Mesendoderm (in vitro differentiated cells): ENCODE measurements at regions not wholly inside any gene's neighbourhood (a gene's known extent, or its start where the extent isn't known, plus 50 kb on each side); places are given as distances from the start of the nearest gene placed in this dataset.

Source experiments
- DNase-seq: peaks from one replicate; pipeline ENCODE4 v3.0.0; 2013
- H2AK5ac ChIP-seq: 2 replicates; pipeline ENCODE4 v1.6.1; 2013; ENCODE audit warnings: low read length, inconsistent platforms
- H2BK120ac ChIP-seq: 2 replicates; pipeline ENCODE4 v1.6.1; 2013; ENCODE audit warnings: low read depth, mild to moderate bottlenecking, low read length, moderate library complexity, mixed read lengths
- H2BK15ac ChIP-seq: replicated peaks from 2 replicates; pipeline ENCODE4 v1.6.1; 2013; ENCODE audit warnings: low read depth, mild to moderate bottlenecking, moderate library complexity
- H2BK5ac ChIP-seq: 2 replicates; pipeline ENCODE4 v1.6.1; 2013; ENCODE audit warnings: low read length, inconsistent platforms
- H3K18ac ChIP-seq: 2 replicates; pipeline ENCODE4 v1.6.1; 2013; ENCODE audit warnings: mild to moderate bottlenecking, low read length, mixed read lengths
- H3K23ac ChIP-seq: one replicate; pipeline ENCODE4 v1.6.1; 2013; ENCODE audit warnings: low read length
- H3K27ac ChIP-seq: 2 replicates; pipeline ENCODE4 v1.5.1; 2013; ENCODE audit warnings: low read depth, mild to moderate bottlenecking, inconsistent platforms, low read length, moderate library complexity
- H3K27me3 ChIP-seq: 2 replicates; pipeline ENCODE4 v1.6.1; 2013; ENCODE audit warnings: low read length, control low read depth, mild to moderate bottlenecking, inconsistent platforms; ENCODE audit not compliant: insufficient read depth, poor library complexity
- H3K36me3 ChIP-seq: 2 replicates; pipeline ENCODE4 v1.6.1; 2013; ENCODE audit warnings: low read length, inconsistent platforms; ENCODE audit not compliant: control insufficient read depth, insufficient read depth
- H3K4ac ChIP-seq: one replicate; pipeline ENCODE4 v1.6.1; 2013; ENCODE audit warnings: low read depth, mild to moderate bottlenecking, low read length, moderate library complexity
- H3K4me1 ChIP-seq: 2 replicates; pipeline ENCODE4 v1.6.1; 2013; ENCODE audit warnings: low read depth, low read length, inconsistent platforms; ENCODE audit not compliant: control insufficient read depth
- H3K4me2 ChIP-seq: 2 replicates; pipeline ENCODE4 v1.6.1; 2013; ENCODE audit warnings: low read length
- H3K4me3 ChIP-seq: 2 replicates; pipeline ENCODE4 v1.5.1; 2013; ENCODE audit warnings: mild to moderate bottlenecking, low read length
- H3K56ac ChIP-seq: one replicate; pipeline ENCODE4 v1.6.1; 2013; ENCODE audit warnings: low read length
- H3K79me1 ChIP-seq: 2 replicates; pipeline ENCODE4 v1.6.1; 2013; ENCODE audit warnings: low read length, inconsistent platforms
- H3K79me2 ChIP-seq: 2 replicates; pipeline ENCODE4 v1.6.1; 2013; ENCODE audit warnings: mild to moderate bottlenecking, low read length; ENCODE audit not compliant: control insufficient read depth, insufficient read depth
- H3K9ac ChIP-seq: 2 replicates; pipeline ENCODE4 v1.6.1; 2013; ENCODE audit warnings: low read length, inconsistent platforms
- H4K5ac ChIP-seq: one replicate; pipeline ENCODE4 v1.6.1; 2013; ENCODE audit warnings: low read length
- H4K8ac ChIP-seq: one replicate; pipeline ENCODE4 v1.6.1; 2013; ENCODE audit warnings: low read depth, mild to moderate bottlenecking, control low read depth, low read length, moderate library complexity
- WGBS: extraction: QIAGEN DNeasy Blood & Tissue Kit; methylation state at CpG from one replicate; pipeline ENCODE4 v1.1.7; 2013; ENCODE audit warnings: low lambda C conversion rate, missing lambda C conversion rate; ENCODE audit not compliant: insufficient coverage; ENCODE audit errors: extremely low coverage; 5-methylcytosine and 5-hydroxymethylcytosine counted together

- Histone ChIP-seq H3K9ac (no peak overlapping the region), H4K5ac (no peak overlapping the region), H3K79me2 (no peaks in the 10 kb centered on the region), H3K23ac (no peak overlapping the region), H3K4me2 (no peak overlapping the region), H3K18ac (no peak overlapping the region), H2BK15ac (no peak overlapping the region), H3K4me3 (no peak overlapping the region), H3K56ac (no peak overlapping the region), H3K79me1 (no peaks in the 10 kb centered on the region), H3K36me3 (no peaks in the 10 kb centered on the region), H3K27ac (no peak overlapping the region), H4K8ac (no peak overlapping the region), H2AK5ac (no peak overlapping the region), H3K4ac (no peak overlapping the region), H2BK120ac (no peak overlapping the region), H2BK5ac (no peak overlapping the region), H3K27me3 (no peaks in the 10 kb centered on the region), H3K4me1 (no peaks in the 10 kb centered on the region)
- DNase-seq: no peak
- no CpG with 5 or more reads among the region's 2 CpGs for WGBS
Measured at GRCh38 chr3:94869059-94869547, 806.2 kb downstream of the NSUN3 start.

GRCh38 chr3:94873751-94874150 lies 810.9 kb downstream of the NSUN3 start:
- no peaks in the 10 kb centered on the region for H3K79me2 ChIP-seq
- no peak overlapping the region for H3K4me2 ChIP-seq
- H4K5ac ChIP-seq: no peak overlapping the region
- no peaks in the 10 kb centered on the region for H3K4me1 ChIP-seq
- no peaks in the 10 kb centered on the region for H3K79me1 ChIP-seq
- no peak overlapping the region for H3K4ac ChIP-seq
- no peaks in the 10 kb centered on the region for H3K27me3 ChIP-seq
- no peak overlapping the region for H4K8ac ChIP-seq
- H2BK5ac ChIP-seq: no peak overlapping the region
- no peak for DNase-seq
- no peak overlapping the region for H3K9ac ChIP-seq
- no peak overlapping the region for H3K23ac ChIP-seq
- H3K4me3 ChIP-seq: no peak overlapping the region
- no peak overlapping the region for H3K18ac ChIP-seq
- H2BK15ac ChIP-seq: no peak overlapping the region
- WGBS: no CpG with 5 or more reads among the region's 10 CpGs
- H2AK5ac ChIP-seq: no peak overlapping the region
- no peak overlapping the region for H3K56ac ChIP-seq
- no peak overlapping the region for H2BK120ac ChIP-seq
- H3K27ac ChIP-seq: no peak overlapping the region
- H3K36me3 ChIP-seq: no peaks in the 10 kb centered on the region

- Histone ChIP-seq H3K27ac (no peak overlapping the region), H2AK5ac (no peak overlapping the region), H3K56ac (no peak overlapping the region), H3K23ac (no peak overlapping the region), H3K4ac (no peak overlapping the region), H3K4me2 (no peak overlapping the region), H3K4me1 (no peaks in the 10 kb centered on the region), H2BK5ac (no peak overlapping the region), H4K5ac (no peak overlapping the region), H3K27me3 (no peaks in the 10 kb centered on the region), H3K18ac (no peak overlapping the region), H3K79me2 (no peaks in the 10 kb centered on the region), H2BK120ac (no peak overlapping the region), H4K8ac (no peak overlapping the region), H2BK15ac (no peak overlapping the region), H3K36me3 (no peaks in the 10 kb centered on the region), H3K4me3 (no peak overlapping the region), H3K9ac (no peak overlapping the region), H3K79me1 (no peaks in the 10 kb centered on the region)
- DNase-seq: no peak
- WGBS: no CpG with 5 or more reads among the region's 1 CpG
Measured at GRCh38 chr3:94875149-94875548, 812.3 kb downstream of the NSUN3 start.

GRCh38 chr3:94887065-94887464 lies 824.2 kb downstream of the NSUN3 start:
- H3K27me3 ChIP-seq: no peaks in the 10 kb centered on the region
- H3K4me1 ChIP-seq: no peaks in the 10 kb centered on the region
- no peak overlapping the region for H3K56ac ChIP-seq
- H4K8ac ChIP-seq: no peak overlapping the region
- H3K36me3 ChIP-seq: no peaks in the 10 kb centered on the region
- no peak overlapping the region for H2AK5ac ChIP-seq
- H3K79me1 ChIP-seq: no peaks in the 10 kb centered on the region
- no peak overlapping the region for H2BK15ac ChIP-seq
- H2BK5ac ChIP-seq: no peak overlapping the region
- H4K5ac ChIP-seq: no peak overlapping the region
- no peak overlapping the region for H3K4ac ChIP-seq
- no peak overlapping the region for H3K4me2 ChIP-seq
- no peaks in the 10 kb centered on the region for H3K79me2 ChIP-seq
- no CpG with 5 or more reads among the region's 3 CpGs for WGBS
- peak; percentile 67 for DNase-seq
- no peak overlapping the region for H3K4me3 ChIP-seq
- no peak overlapping the region for H3K23ac ChIP-seq
- H3K9ac ChIP-seq: no peak overlapping the region
- H3K27ac ChIP-seq: no peak overlapping the region
- H3K18ac ChIP-seq: no peak overlapping the region
- no peak overlapping the region for H2BK120ac ChIP-seq

- Histone ChIP-seq H3K36me3 (no peaks in the 10 kb centered on the region), H3K4me3 (no peak overlapping the region), H2BK5ac (no peak overlapping the region), H4K8ac (no peak overlapping the region), H3K4me2 (no peak overlapping the region), H3K27ac (no peak overlapping the region), H3K56ac (no peak overlapping the region), H3K4ac (no peak overlapping the region), H2BK120ac (no peak overlapping the region), H3K23ac (no peak overlapping the region), H2AK5ac (no peak overlapping the region), H3K9ac (no peak overlapping the region), H3K27me3 (no peaks in the 10 kb centered on the region), H4K5ac (no peak overlapping the region), H3K79me1 (no peaks in the 10 kb centered on the region), H3K18ac (no peak overlapping the region), H2BK15ac (no peak overlapping the region), H3K79me2 (no peaks in the 10 kb centered on the region), H3K4me1 (no peaks in the 10 kb centered on the region)
- no peak for DNase-seq
Measured at GRCh38 chr3:94896994-94897393, 834.1 kb downstream of the NSUN3 start.

GRCh38 chr3:94904156-94904674 lies 841.4 kb downstream of the NSUN3 start:
- no peaks in the 10 kb centered on the region for H3K79me2 ChIP-seq
- no peak overlapping the region for H3K4ac ChIP-seq
- H3K9ac ChIP-seq: no peak overlapping the region
- H3K36me3 ChIP-seq: no peaks in the 10 kb centered on the region
- H3K79me1 ChIP-seq: no peaks in the 10 kb centered on the region
- no peak overlapping the region for H2BK120ac ChIP-seq
- no peak overlapping the region for H2BK5ac ChIP-seq
- no peak overlapping the region for H3K4me3 ChIP-seq
- no peak overlapping the region for H4K8ac ChIP-seq
- H3K18ac ChIP-seq: no peak overlapping the region
- H3K4me1 ChIP-seq: no peaks in the 10 kb centered on the region
- H2AK5ac ChIP-seq: no peak overlapping the region
- no peak overlapping the region for H3K4me2 ChIP-seq
- no peak overlapping the region for H4K5ac ChIP-seq
- H2BK15ac ChIP-seq: no peak overlapping the region
- no CpG with 5 or more reads among the region's 2 CpGs for WGBS
- H3K23ac ChIP-seq: no peak overlapping the region
- DNase-seq: peak; percentile 8
- H3K27ac ChIP-seq: no peak overlapping the region
- H3K27me3 ChIP-seq: no peaks in the 10 kb centered on the region
- no peak overlapping the region for H3K56ac ChIP-seq
